Amniotic epithelial cell (primary cell): ENCODE measurements at regions not wholly inside any gene's neighbourhood (a gene's known extent, or its start where the extent isn't known, plus 50 kb on each side); places are given as distances from the start of the nearest gene placed in this dataset.
"Not testable (repeated sequence)": the region's sequence is repeated elsewhere in the genome, so short reads cannot be mapped to it uniquely, and the experiment has no call there.

Experiments
- DNase-seq: peaks from one replicate; pipeline ENCODE4 v3.0.0-alpha.2; 2010; ENCODE audit warnings: low read depth

DNA sequence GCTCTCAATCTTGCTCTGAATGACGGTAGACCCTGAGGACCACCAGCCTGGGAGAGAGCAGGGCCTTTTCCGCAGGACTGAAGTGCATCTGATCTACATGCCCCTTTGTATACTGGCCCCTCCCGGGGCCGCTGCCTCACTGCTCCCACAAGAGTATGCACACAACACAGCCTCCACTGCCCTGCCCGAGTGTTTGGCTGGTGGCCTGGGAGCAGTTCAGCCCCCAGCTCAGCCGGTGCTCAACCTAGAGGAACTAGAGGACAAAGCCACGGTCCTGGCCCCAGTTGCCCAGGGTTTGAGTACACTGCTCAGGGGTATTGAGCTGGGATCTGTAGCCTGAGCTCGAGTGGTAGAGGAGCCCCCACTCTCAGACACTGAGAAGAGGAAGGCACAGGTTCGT is 118.9 kb upstream of the CAB39 start:
- DNase-seq = no peak

DNA sequence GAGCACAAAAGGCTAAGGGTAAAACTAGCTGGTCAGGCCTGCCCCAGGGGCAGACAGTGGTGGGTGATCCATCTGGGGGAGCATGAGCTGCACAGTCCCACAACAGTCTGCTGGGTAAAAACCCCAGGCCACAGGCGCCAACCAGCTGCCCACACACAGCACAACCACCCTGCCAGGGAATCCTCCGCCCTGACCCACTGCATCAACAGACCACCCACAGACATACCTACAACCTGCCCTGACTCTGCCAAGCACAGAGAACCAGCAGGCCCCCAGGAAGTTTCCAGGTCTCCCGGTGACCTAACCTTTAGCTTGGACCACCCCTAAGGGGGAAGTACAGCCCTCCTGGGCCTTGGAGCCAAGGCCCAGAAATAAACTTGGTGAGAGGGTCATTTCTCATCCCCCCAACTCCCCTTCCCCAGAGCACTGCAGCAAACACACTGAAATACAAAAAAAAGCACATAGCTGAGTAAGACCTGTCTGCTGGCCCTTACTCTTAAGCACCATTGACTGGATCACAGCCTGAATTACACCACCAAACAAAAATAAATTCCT is 118.3 kb upstream of the CAB39 start:
- DNase-seq = no peak

GRCh38 chr2:230599853-230600252 is 112.8 kb upstream of the CAB39 start:
- DNase-seq = no peak

- no peak for DNase-seq
These were observed 112.4 kb upstream of the CAB39 start for GRCh38 chr2:230600285-230600684.

DNA sequence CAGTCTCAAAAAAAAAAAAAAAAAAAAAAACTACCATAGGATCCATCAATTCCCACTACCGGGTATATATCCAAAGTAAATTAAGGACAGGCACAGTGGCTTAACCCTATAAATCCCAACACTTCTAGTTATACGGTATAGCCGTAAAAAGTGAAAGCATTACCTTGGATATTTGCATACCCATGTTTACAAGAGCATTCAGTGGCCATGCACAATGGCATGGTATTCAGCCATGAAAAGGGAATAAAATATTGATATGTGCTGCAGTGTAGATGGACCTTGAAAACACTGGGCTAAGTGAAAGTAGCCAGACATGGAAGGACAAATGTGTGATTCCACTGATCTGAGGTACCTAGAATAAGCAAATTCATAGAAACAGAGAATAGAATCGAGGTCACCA is 111.8 kb upstream of the CAB39 start:
- no peak for DNase-seq

DNA sequence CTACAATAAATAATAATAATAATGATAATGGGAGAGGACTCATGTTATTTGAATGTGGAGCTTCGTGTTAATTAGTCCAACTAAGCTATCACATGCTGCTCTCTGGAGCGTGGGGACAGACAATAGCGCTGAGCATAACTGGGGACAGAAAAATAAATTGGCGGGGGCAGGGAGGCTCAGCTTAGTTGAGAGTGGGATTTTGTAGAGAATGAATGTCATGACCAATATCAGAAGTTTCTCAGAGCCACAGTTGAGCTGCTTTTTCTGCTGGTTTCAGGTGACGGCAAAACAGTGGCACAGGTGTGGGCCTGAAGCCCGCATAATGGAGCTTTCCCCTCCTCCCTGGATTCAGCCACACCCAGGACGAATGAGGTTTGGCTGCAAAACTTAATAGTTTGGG is 111.1 kb upstream of the CAB39 start:
- DNase-seq = no peak

DNA sequence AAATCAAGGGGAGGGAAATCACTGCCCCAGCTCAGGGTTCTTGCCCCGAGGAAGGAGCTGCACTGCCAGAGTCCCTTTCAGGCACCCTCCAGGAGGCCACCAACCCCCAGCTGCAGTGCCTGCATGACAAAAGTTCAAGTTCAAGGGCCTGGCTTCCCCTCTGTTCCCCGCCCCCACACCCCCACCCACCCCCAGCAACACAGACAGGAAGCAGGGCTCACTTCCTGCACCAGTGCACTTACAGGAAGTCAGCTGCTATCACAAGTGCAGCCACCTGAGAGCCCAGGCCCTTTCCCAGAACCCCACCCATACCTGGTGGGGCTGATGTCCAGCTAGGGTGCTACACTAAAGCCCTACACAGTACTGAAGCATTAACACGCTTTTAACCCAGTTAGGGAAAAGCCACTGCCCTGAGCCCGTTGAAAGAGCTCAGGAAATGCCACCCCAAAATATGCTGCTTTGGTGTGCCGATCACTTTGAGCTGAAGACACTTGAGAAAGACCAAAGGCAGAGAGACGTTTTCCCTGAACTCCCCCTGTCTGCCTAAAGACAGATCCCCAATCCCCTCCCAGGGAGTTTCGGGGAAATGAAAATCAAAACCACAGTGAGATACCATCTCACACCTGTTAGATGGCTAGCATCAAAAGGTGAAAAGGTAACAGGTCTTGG is 109.9 kb upstream of the CAB39 start:
- no peak for DNase-seq

- not testable (repeated sequence) for DNase-seq
These were observed 109.3 kb upstream of the CAB39 start for GRCh38 chr2:230603317-230603716.

GRCh38 chr2:230604158-230604557 is 108.5 kb upstream of the CAB39 start:
- not testable (repeated sequence) for DNase-seq

- DNase-seq = no peak
These were observed 98.6 kb upstream of the CAB39 start for GRCh38 chr2:230614040-230614439.

DNA sequence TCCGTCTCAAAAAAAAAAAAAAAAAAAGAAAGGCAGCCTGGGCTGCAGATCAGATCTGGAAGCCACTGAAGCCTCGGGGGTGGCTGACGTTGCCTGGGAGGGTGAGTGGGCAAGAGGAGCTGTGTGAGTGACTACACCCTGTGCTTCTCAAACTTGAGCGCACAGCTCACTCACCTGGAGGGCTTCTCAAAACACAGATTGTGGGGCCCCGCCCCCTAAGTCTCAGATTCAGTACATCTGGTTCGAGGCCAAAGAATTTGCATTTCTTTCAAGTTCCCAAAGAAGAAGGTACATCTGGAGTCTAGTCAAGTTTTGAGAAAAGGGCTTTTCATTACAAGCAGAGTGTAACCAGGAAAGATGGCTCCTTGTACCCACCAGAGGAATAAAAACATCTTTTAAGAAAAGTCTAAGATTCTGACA is 97.7 kb upstream of the CAB39 start:
- DNase-seq = no peak

DNA sequence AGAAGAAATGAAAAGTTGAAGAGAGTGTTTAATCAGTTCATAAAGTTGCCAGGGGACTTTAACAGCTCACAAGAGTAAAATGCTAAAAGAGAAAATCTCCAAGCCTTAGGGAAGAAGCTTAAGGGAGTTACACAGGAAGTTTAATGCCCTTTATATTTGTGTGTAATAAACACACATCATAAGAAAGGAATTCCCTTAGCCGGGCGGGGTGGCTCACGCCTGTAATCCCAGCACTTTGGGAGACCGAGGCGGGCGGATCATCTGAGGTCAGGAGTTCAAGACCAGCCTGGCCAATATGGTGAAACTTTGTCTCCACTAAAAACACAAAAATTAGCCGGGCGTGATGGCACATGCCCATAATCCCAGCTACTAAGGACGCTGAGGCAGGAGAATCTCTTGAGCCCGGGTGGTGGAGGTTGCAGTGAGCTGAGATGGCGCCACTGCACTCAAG is 95.4 kb upstream of the CAB39 start:
- peak; percentile 82 for DNase-seq

GRCh38 chr2:230619491-230619890 is 93.2 kb upstream of the CAB39 start:
- DNase-seq = no peak

GRCh38 chr2:230625220-230625619 is 87.4 kb upstream of the CAB39 start:
- not testable (repeated sequence) for DNase-seq

GRCh38 chr2:230627091-230627490 is 85.6 kb upstream of the CAB39 start:
- not testable (repeated sequence) for DNase-seq

- DNase-seq = peak; percentile 45
These were observed 84.6 kb upstream of the CAB39 start for GRCh38 chr2:230627806-230628724.

- no peak for DNase-seq
These were observed 81.2 kb upstream of the CAB39 start for GRCh38 chr2:230631470-230631869.

DNA sequence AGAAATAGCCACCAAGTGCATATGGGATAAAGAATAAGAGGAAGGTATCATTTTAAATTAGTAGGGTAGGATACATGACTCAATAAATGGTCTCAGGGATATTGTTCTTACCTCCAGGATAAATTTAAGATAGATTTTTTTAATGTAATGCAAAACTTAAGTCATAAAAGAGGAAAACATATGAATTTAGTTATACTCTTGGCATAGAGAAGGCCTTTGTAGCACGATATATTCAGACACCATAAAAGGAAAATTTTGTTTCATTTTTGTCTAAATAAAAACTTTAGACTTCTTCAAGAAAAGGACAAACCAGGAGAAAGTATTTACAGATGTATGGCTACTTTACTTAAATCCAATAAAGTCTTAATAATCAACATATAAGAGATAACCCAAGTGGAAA is 78.5 kb upstream of the CAB39 start:
- DNase-seq = no peak

DNA sequence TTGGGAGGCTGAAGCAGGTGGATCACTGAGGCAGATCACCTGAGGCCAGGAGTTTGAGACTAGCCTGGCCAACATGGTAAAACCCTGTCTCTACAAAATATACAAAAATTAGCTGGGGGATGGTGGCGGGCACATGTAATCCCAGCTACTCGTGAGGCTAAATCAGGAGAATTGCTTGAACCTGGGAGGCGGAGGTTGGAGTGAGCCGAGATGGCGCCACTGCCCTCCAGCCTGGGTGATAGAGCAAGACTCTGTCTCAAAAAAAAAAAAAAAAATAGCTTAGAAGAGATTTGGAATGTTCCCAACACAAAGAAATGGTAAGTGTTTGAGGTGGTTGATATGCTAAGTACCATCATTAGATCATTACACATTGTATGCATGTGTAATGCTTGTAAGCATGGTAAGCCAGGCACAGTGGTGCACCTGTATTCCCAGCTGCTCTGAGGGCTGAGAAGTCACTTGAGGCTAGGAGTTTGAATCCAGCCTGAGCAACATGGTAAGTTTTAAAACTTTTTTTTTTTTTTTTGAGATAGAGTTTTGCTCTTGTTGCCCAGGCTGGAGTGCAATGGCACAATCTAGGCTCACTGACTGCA is 77.8 kb upstream of the CAB39 start:
- not testable (repeated sequence) for DNase-seq

DNA sequence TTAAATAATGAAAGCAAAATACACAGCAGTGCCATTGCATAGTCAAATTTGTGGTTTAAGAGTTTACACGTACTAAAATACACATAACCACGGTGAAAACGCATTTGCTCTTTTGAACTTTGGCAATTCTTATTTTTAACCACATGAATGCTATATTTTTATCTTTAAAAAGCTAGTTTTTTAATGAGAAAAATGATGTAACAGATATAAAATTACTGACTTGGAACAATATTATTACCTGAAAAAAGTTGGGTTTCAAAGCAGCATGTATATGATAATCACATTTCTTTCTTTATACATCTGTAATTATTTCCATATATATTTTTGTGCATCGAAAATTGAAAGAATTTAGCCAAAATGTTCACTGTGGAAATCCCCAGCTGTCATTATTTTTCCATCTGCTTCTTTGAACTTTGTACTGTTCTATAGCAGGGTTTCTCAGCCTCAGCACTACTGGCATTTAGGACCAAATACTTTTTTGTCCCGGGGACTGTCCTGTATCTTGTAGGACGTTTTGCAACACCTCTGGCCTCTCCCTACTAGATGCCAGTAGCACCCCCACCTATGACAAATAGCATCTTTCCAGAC is 75.9 kb upstream of the CAB39 start:
- no peak for DNase-seq

DNA sequence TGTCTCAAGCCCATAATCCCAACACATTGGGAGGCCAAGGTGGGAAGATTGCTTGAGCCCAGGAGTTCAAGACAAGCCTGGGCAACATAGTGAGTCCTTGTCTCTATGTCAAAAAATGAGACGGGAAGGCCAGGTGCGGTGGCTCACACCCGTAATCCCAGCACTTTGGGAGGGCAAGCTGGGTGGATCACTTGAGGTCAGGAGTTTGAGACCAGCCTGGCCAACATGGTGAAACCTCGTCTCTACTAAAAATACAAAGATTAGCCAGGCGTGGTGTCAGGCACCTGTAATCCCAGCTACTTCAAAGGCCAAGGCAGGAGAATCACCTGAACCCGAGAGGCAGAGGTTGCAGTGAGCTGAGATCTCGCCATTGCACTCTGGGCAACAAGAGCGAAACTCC is 75.2 kb upstream of the CAB39 start:
- DNase-seq = not testable (repeated sequence)

DNA sequence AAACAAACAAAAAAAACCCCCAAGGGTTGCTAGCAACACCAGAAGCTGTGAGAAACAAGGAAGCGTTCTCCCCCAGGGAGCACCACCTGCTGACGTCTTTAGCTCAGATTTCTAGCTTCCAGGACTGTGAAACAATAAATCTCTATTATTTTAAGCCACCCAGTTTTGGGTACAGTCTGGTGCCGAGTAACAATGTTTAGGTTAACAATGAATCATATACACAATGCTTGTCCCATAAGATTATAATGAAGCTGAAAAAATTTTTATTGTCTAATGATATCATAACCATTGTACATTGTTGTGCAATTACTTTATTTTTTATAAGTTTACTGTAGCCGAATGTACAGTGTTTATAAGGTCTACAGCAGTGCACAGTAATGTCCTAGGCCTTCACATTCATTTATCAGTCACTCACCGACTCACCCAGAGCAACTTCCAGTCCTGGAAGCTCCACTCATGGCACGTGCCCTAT is 72.1 kb upstream of the CAB39 start:
- peak; percentile 15 for DNase-seq
